Panc1 (cell line): ENCODE measurements at regions not wholly inside any gene's neighbourhood (a gene's known extent, or its start where the extent isn't known, plus 50 kb on each side); places are given as distances from the start of the nearest gene placed in this dataset.

Experiments used
- ATAC-seq: fragments of 200-7000 bp; cut with Tn5 transposase; 2 replicates; pipeline ENCODE4 v1.9.1; 2020; ENCODE audit warnings: mild to moderate bottlenecking, moderate library complexity
- BruUV-seq: library from RNA; stranded (reverse); fragments of 400-500 nt; replicated peaks from 2 replicates; lab custom pipeline; 2021; lab: Mats Ljungman, UMichigan
- CTCF ChIA-PET: fragments of 300-600 bp; sonication (Branson Sonifier 250); formaldehyde crosslinking; loops from one replicate; lab custom pipeline; 2022; ENCODE audit warnings: antibody characterized with exemption; lab: Charles Lee
- POLR2A ChIA-PET: fragments of 300-600 bp; sonication (Branson Sonifier 250); formaldehyde crosslinking; loops from one replicate; lab custom pipeline; 2022; ENCODE audit warnings: antibody characterized with exemption; lab: Charles Lee
- DNase-seq: peaks from one replicate; pipeline ENCODE4 v3.0.0-alpha.2; 2010; ENCODE audit warnings: low read depth, low spot score
- H3K27ac ChIP-seq: 2 replicates; pipeline ENCODE4 v1.5.1; 2011; ENCODE audit warnings: mild to moderate bottlenecking, low read length, inconsistent platforms
- H3K27me3 ChIP-seq: fragments of 200-500 bp; sonication (Bioruptor generic); 2 replicates; pipeline ENCODE4 v1.6.0; 2014; ENCODE audit warnings: low read length, inconsistent platforms; ENCODE audit not compliant: control insufficient read depth, insufficient read depth
- H3K36me3 ChIP-seq: fragments of 200-500 bp; sonication (Bioruptor generic); 2 replicates; pipeline ENCODE4 v1.5.1; 2014; ENCODE audit warnings: inconsistent platforms, mild to moderate bottlenecking, low read length, moderate library complexity; ENCODE audit not compliant: control insufficient read depth, insufficient read depth
- H3K4me1 ChIP-seq: 2 replicates; pipeline ENCODE4 v1.5.1; 2011; ENCODE audit warnings: inconsistent platforms, mild to moderate bottlenecking, low read length, moderate library complexity; ENCODE audit not compliant: control insufficient read depth, insufficient read depth
- H3K4me3 ChIP-seq, 2 experiments: 2 replicates each; pipeline ENCODE4 v1.5.1; 2011 to 2012; ENCODE audit warnings: low read depth in 2 of 2, low read length in 2 of 2, mild to moderate bottlenecking in 2 of 2, inconsistent platforms in 1 of 2, moderate library complexity in 1 of 2
- H3K9me3 ChIP-seq: fragments of 200-500 bp; sonication (Bioruptor generic); 2 replicates; pipeline ENCODE4 v1.5.1; 2014; ENCODE audit warnings: low read depth, mild to moderate bottlenecking, inconsistent platforms, low read length, moderate library complexity; ENCODE audit not compliant: control insufficient read depth, insufficient read depth
- CTCF ChIP-seq: fragments of 450-650 bp; IDR thresholded peaks from 2 replicates; pipeline ENCODE4 v1.5.1; 2017; ENCODE audit warnings: mild to moderate bottlenecking
- POLR2AphosphoS5 ChIP-seq: IDR thresholded peaks from 2 replicates; pipeline ENCODE4 v1.6.1; 2012; ENCODE audit warnings: mild to moderate bottlenecking, low read depth, low read length, moderate library complexity
- SIN3A ChIP-seq: IDR thresholded peaks from 2 replicates; pipeline ENCODE4 v1.6.1; 2012; ENCODE audit warnings: low read depth, mild to moderate bottlenecking, low read length, moderate library complexity, borderline replicate concordance; ENCODE audit not compliant: insufficient read depth
- TCF7L2 ChIP-seq: IDR thresholded peaks from 2 replicates; pipeline ENCODE4 v1.6.1; 2011; ENCODE audit warnings: mild to moderate bottlenecking, low read depth, low read length, inconsistent platforms
- in situ Hi-C: cut with HindIII; loops from 2 replicates; pipeline ENCODE4 v1.10.0; 2016; ENCODE audit warnings: low sequenced_read_pairs, low pct_unique_long_range_greater_than_20kb
- intact Hi-C: fragments of 100-400 bp; cut with micrococcal nuclease; formaldehyde crosslinking; loops from one replicate; pipeline ENCODE4 v1.10.0; 2022; ENCODE audit not compliant: unreplicated experiment
- TF ChIP-seq, protein P1 (sequence below), 2 experiments: IDR thresholded peaks; 2 replicates each; pipeline ENCODE4 v1.6.1; 2011 to 2012; ENCODE audit warnings: low read depth in 2 of 2, control low read depth in 1 of 2, low read length in 1 of 2, mild to moderate bottlenecking in 1 of 2, moderate library complexity in 1 of 2; ENCODE audit not compliant: insufficient read depth in 1 of 2

GRCh38 chr1:229941160-229941559 is 125.9 kb upstream of the GALNT2 start:
- CTCF ChIA-PET, result no interaction called here
- Histone ChIP-seq H3K4me3 (no peak overlapping the region), H3K27me3 (0 out of 2 replicates have a peak, but pooled peaks cover 4% of the 10 kb centered on the region), H3K36me3 (no peaks in the 10 kb centered on the region), H3K4me1 (no peaks in the 10 kb centered on the region), H3K27ac (no peak overlapping the region), H3K9me3 (no peaks in the 10 kb centered on the region)
- BruUV-seq, result no TSS peak
- POLR2A ChIA-PET, result no interaction called here
- in situ Hi-C loops, result no loop called here
- no peak for DNase-seq
- no peak for ATAC-seq
- intact Hi-C loops, result no loop called here
- no peak for TF ChIP-seq POLR2AphosphoS5
- TF ChIP-seq, protein P1, sequence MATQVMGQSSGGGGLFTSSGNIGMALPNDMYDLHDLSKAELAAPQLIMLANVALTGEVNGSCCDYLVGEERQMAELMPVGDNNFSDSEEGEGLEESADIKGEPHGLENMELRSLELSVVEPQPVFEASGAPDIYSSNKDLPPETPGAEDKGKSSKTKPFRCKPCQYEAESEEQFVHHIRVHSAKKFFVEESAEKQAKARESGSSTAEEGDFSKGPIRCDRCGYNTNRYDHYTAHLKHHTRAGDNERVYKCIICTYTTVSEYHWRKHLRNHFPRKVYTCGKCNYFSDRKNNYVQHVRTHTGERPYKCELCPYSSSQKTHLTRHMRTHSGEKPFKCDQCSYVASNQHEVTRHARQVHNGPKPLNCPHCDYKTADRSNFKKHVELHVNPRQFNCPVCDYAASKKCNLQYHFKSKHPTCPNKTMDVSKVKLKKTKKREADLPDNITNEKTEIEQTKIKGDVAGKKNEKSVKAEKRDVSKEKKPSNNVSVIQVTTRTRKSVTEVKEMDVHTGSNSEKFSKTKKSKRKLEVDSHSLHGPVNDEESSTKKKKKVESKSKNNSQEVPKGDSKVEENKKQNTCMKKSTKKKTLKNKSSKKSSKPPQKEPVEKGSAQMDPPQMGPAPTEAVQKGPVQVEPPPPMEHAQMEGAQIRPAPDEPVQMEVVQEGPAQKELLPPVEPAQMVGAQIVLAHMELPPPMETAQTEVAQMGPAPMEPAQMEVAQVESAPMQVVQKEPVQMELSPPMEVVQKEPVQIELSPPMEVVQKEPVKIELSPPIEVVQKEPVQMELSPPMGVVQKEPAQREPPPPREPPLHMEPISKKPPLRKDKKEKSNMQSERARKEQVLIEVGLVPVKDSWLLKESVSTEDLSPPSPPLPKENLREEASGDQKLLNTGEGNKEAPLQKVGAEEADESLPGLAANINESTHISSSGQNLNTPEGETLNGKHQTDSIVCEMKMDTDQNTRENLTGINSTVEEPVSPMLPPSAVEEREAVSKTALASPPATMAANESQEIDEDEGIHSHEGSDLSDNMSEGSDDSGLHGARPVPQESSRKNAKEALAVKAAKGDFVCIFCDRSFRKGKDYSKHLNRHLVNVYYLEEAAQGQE (IDR thresholded peaks at IDR 0.05; ENCODE audit: insufficient read depth in 1 of 2, low read depth in 2 of 2, low read length in 1 of 2), result no peak
- no peak for TF ChIP-seq SIN3A
- TF ChIP-seq TCF7L2, result no peak
- TF ChIP-seq CTCF, result no peak

- BruUV-seq, result no TSS peak
- intact Hi-C loops, result no loop called here
- Histone ChIP-seq H3K4me1 (no peaks in the 10 kb centered on the region), H3K9me3 (no peaks in the 10 kb centered on the region), H3K27me3 (0 out of 2 replicates have a peak, but pooled peaks cover 4% of the 10 kb centered on the region), H3K4me3 (no peak overlapping the region), H3K36me3 (no peaks in the 10 kb centered on the region), H3K27ac (no peak overlapping the region)
- ChIA-PET CTCF (no interaction called here), POLR2A (no interaction called here)
- in situ Hi-C loops, result no loop called here
- TF ChIP-seq, protein P1 (IDR thresholded peaks at IDR 0.05; ENCODE audit: insufficient read depth in 1 of 2, low read depth in 2 of 2, low read length in 1 of 2), result no peak
- TF ChIP-seq TCF7L2 (no peak), SIN3A (no peak), POLR2AphosphoS5 (no peak), CTCF (no peak)
- no peak for ATAC-seq
- no peak for DNase-seq
Measured at GRCh38 chr1:229941831-229942230, 125.2 kb upstream of the GALNT2 start.
